HCT116 (cell line): ENCODE measurements at regions not wholly inside any gene's neighbourhood (a gene's known extent, or its start where the extent isn't known, plus 50 kb on each side); places are given as distances from the start of the nearest gene placed in this dataset.

Source experiments
- ATAC-seq: fragments of 200-7000 bp; cut with Tn5 transposase; 2 replicates; pipeline ENCODE4 v1.9.1; 2020; ENCODE audit warnings: mild to moderate bottlenecking, moderate library complexity
- BruUV-seq: library from RNA; stranded (reverse); fragments of 400-500 nt; replicated peaks from 2 replicates; lab custom pipeline; 2021; lab: Mats Ljungman, UMichigan
- CTCF ChIA-PET: fragments of 300-600 bp; sonication (Branson Sonifier 250); formaldehyde crosslinking; loops from one replicate; lab custom pipeline; 2021; ENCODE audit warnings: antibody characterized with exemption; lab: Charles Lee
- POLR2A ChIA-PET: fragments of 300-600, 350-600 bp; sonication (Branson Sonifier 250); formaldehyde crosslinking; loops from one replicate; lab custom pipeline; 2021; ENCODE audit warnings: antibody characterized with exemption; lab: Charles Lee
- RAD21 ChIA-PET, 2 experiments: fragments of 300-600 bp; sonication (Branson Sonifier 250); formaldehyde crosslinking; loops; one replicate each; lab custom pipeline; 2023; ENCODE audit warnings: low total read pairs in 2 of 2; ENCODE audit not compliant: uncharacterized antibody in 2 of 2, unreplicated experiment in 2 of 2, low non-redundant PET in 1 of 2; lab: Charles Lee
- DNase-seq: peaks from one replicate; pipeline ENCODE4 v3.0.0-alpha.2; 2010; ENCODE audit warnings: low read depth, low spot score
- H2AFZ ChIP-seq: fragments of 200-600 bp; shearing (Covaris generic), sonication (generic); 2 replicates; pipeline ENCODE4 v1.6.1; 2017; ENCODE audit warnings: low read depth, mixed run types, mixed read lengths, antibody characterized with exemption, low read length; ENCODE audit not compliant: poor library complexity, severe bottlenecking
- H3K27ac ChIP-seq: 2 replicates; pipeline ENCODE4 v1.5.1; 2012; ENCODE audit warnings: low read depth, low read length
- H3K27me3 ChIP-seq: fragments of 200-600 bp; sonication (generic); 2 replicates; pipeline ENCODE4 v1.6.1; 2016; ENCODE audit warnings: mixed run types, low read length, mixed read lengths; ENCODE audit not compliant: insufficient read depth
- H3K36me3 ChIP-seq, 2 experiments: fragments of 200-500 bp in 1 of 2; fragments of 200-600 bp in 1 of 2; sonication (Bioruptor generic) in 1 of 2; sonication (generic) in 1 of 2; 2 replicates each; pipeline versions ENCODE4 v1.5.1 to v1.6.1; 2014 to 2016; ENCODE audit warnings: low read length in 2 of 2, inconsistent platforms in 1 of 2, mixed read lengths in 1 of 2, mixed run types in 1 of 2; ENCODE audit not compliant: insufficient read depth in 2 of 2, control insufficient read depth in 1 of 2
- H3K4me1 ChIP-seq, 2 experiments: fragments of 200-600 bp in 1 of 2; sonication (generic) in 1 of 2; 2 replicates each; pipeline versions ENCODE4 v1.5.1 to v1.6.1; 2012 to 2017; ENCODE audit warnings: low read length in 2 of 2, inconsistent platforms in 1 of 2, mild to moderate bottlenecking in 1 of 2, mixed read lengths in 1 of 2, mixed run types in 1 of 2, moderate library complexity in 1 of 2; ENCODE audit not compliant: insufficient read depth in 2 of 2, control insufficient read depth in 1 of 2
- H3K4me2 ChIP-seq: fragments of 200-600 bp; sonication (generic); 2 replicates; pipeline ENCODE4 v1.6.1; 2017; ENCODE audit warnings: mixed run types, low read length, mixed read lengths
- H3K4me3 ChIP-seq, 2 experiments: fragments of 200-600 bp in 1 of 2; sonication (generic) in 1 of 2; replicated peaks in 1 of 2; 2 replicates each; pipeline ENCODE4 v1.5.1; 2011 to 2016; ENCODE audit warnings: low read length in 2 of 2, control low read depth in 1 of 2, low read depth in 1 of 2, mild to moderate bottlenecking in 1 of 2, mixed read lengths in 1 of 2, mixed run types in 1 of 2
- H3K79me2 ChIP-seq: fragments of 200-600 bp; sonication (generic); 2 replicates; pipeline ENCODE4 v1.6.1; 2017; ENCODE audit warnings: mild to moderate bottlenecking, mixed run types, low read length, moderate library complexity, mixed read lengths; ENCODE audit not compliant: insufficient read depth
- H3K9ac ChIP-seq: fragments of 200-600 bp; sonication (generic); 2 replicates; pipeline ENCODE4 v1.6.1; 2016; ENCODE audit warnings: low read length, mixed read lengths
- H3K9me2 ChIP-seq: fragments of 200-600 bp; sonication (generic), shearing (Covaris generic); 2 replicates; pipeline ENCODE4 v1.6.1; 2017; ENCODE audit warnings: mixed run types, mild to moderate bottlenecking, moderate library complexity; ENCODE audit not compliant: insufficient read depth
- H3K9me3 ChIP-seq, 2 experiments: fragments of 200-500 bp in 1 of 2; fragments of 200-600 bp in 1 of 2; sonication (Bioruptor generic) in 1 of 2; sonication (generic) in 1 of 2; 2 replicates each; pipeline ENCODE4 v1.6.1; 2014 to 2017; ENCODE audit warnings: low read length in 2 of 2, mixed read lengths in 2 of 2, inconsistent platforms in 1 of 2, low read depth in 1 of 2, mild to moderate bottlenecking in 1 of 2, mixed run types in 1 of 2, moderate library complexity in 1 of 2; ENCODE audit not compliant: control insufficient read depth in 1 of 2, insufficient read depth in 1 of 2
- H4K20me1 ChIP-seq: fragments of 200-600 bp; sonication (generic), shearing (Covaris generic); 2 replicates; pipeline ENCODE4 v1.6.1; 2017; ENCODE audit warnings: mixed run types, mild to moderate bottlenecking, moderate library complexity; ENCODE audit not compliant: insufficient read depth
- CBX3 ChIP-seq: IDR thresholded peaks from 2 replicates; pipeline ENCODE4 v1.6.1; 2012; ENCODE audit warnings: low read depth
- EGR1 ChIP-seq: IDR thresholded peaks from 2 replicates; pipeline ENCODE4 v1.6.1; 2012; ENCODE audit warnings: low read depth
- EZH2phosphoT487 ChIP-seq: fragments of 200-600 bp; IDR thresholded peaks from 2 replicates; pipeline ENCODE4 v1.6.1; 2018; ENCODE audit warnings: antibody characterized with exemption, borderline replicate concordance
- JUND ChIP-seq: IDR thresholded peaks from 2 replicates; pipeline ENCODE4 v1.6.1; 2012
- RAD21 ChIP-seq: IDR thresholded peaks from 2 replicates; pipeline ENCODE4 v1.6.1; 2012; ENCODE audit warnings: low read depth, mild to moderate bottlenecking
- SIN3A ChIP-seq: IDR thresholded peaks from 2 replicates; pipeline ENCODE4 v1.6.1; 2012; ENCODE audit warnings: low read depth
- YY1 ChIP-seq: IDR thresholded peaks from 2 replicates; pipeline ENCODE4 v1.6.1; 2011; ENCODE audit warnings: low read length, low read depth, moderate library complexity, mild to moderate bottlenecking; ENCODE audit not compliant: insufficient replicate concordance; ENCODE audit errors: extremely low read depth
- intact Hi-C: fragments of 100-400 bp; cut with micrococcal nuclease; formaldehyde crosslinking; loops from 2 replicates; pipeline ENCODE4 v1.10.0; 2022
- TF ChIP-seq, protein P1 (sequence below), 3 experiments: fragments of 200-600 bp in 1 of 3; sonication (generic) in 1 of 3; IDR thresholded peaks in 2 of 3; conservative IDR thresholded peaks in 1 of 3; 2 replicates each; pipeline ENCODE4 v1.5.1; 2012 to 2017; ENCODE audit warnings: low read depth in 2 of 3, low read length in 2 of 3, antibody characterized with exemption in 1 of 3, borderline replicate concordance in 1 of 3, control low read depth in 1 of 3, mild to moderate bottlenecking in 1 of 3, mixed read lengths in 1 of 3, mixed run types in 1 of 3, moderate library complexity in 1 of 3; ENCODE audit not compliant: insufficient read depth in 1 of 3
- TF ChIP-seq, protein P2 (sequence below): IDR thresholded peaks from 2 replicates; pipeline ENCODE4 v1.6.1; 2012

DNA sequence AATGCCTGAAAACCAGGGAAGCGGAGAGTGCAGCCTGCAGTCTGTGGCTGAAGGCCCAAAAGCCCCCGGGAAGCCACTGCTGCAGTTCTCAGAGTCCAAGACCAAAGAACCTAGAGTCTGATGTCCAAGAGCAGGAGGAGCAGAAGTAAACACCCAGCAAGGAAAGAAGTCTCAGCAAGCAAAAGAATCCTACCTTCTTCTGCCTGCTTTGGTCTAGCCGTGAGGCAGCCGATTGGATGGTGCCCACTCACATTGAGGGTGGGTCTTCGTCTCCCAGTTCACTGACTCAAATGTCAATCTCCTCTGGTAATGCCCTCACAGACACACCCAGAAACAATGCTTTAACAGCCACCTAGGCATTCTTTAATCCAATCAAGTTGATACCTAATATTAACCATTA lies 217.5 kb downstream of the PLA2G4A start:
- TF ChIP-seq YY1 (no peak), RAD21 (no peak), EGR1 (no peak), JUND (no peak)
- TF ChIP-seq, protein P1, sequence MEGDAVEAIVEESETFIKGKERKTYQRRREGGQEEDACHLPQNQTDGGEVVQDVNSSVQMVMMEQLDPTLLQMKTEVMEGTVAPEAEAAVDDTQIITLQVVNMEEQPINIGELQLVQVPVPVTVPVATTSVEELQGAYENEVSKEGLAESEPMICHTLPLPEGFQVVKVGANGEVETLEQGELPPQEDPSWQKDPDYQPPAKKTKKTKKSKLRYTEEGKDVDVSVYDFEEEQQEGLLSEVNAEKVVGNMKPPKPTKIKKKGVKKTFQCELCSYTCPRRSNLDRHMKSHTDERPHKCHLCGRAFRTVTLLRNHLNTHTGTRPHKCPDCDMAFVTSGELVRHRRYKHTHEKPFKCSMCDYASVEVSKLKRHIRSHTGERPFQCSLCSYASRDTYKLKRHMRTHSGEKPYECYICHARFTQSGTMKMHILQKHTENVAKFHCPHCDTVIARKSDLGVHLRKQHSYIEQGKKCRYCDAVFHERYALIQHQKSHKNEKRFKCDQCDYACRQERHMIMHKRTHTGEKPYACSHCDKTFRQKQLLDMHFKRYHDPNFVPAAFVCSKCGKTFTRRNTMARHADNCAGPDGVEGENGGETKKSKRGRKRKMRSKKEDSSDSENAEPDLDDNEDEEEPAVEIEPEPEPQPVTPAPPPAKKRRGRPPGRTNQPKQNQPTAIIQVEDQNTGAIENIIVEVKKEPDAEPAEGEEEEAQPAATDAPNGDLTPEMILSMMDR (IDR thresholded peaks at IDR 0.05 in 2 of 3, conservative IDR thresholded peaks at IDR 0.05 in 1 of 3; ENCODE audit: borderline replicate concordance in 1 of 3, insufficient read depth in 1 of 3, low read depth in 2 of 3, low read length in 2 of 3): no peak
- Histone ChIP-seq H3K4me1 (no peaks in the 10 kb centered on the region), H3K27me3 (no peaks in the 10 kb centered on the region), H3K9me3 (no peaks in the 10 kb centered on the region), H3K27ac (no peak overlapping the region), H2AFZ (no peak overlapping the region), H3K36me3 (no peaks in the 10 kb centered on the region), H3K4me2 (no peak overlapping the region), H3K79me2 (no peaks in the 10 kb centered on the region), H3K9ac (no peak overlapping the region), H3K4me3 (no peak overlapping the region), H4K20me1 (no peaks in the 10 kb centered on the region), H3K9me2 (no peaks in the 10 kb centered on the region)
- CTCF ChIA-PET: no interaction called here
- intact Hi-C loops: no loop called here
- RAD21 ChIA-PET: no interaction called here
- DNase-seq (no peak), ATAC-seq (no peak)
- no TSS peak for BruUV-seq
- POLR2A ChIA-PET: no interaction called here

DNA sequence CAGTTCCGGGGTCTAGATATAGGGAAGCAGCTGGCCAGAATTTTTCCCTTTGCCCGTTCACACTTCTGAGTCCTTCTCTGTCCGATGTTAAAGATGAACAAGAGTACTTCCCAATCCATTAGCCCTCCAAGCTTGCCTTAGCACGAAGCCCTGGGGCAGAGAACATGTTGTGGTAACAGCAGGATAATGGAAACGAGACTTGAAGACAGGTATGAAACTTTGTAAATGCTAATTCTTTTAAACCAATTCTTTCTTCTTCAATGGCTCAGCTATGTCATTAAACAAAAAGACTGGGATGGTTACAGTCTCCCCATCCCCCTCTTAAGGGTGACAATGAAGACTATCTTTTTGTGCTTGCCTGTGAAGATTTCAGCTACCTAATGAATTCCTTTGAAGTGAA lies 218.5 kb downstream of the PLA2G4A start:
- Histone ChIP-seq H2AFZ (no peak overlapping the region), H3K9me2 (no peaks in the 10 kb centered on the region), H3K27me3 (no peaks in the 10 kb centered on the region), H3K4me3 (no peak overlapping the region), H3K27ac (no peak overlapping the region), H3K9ac (no peak overlapping the region), H3K79me2 (no peaks in the 10 kb centered on the region), H3K36me3 (no peaks in the 10 kb centered on the region), H3K4me1 (no peaks in the 10 kb centered on the region), H3K9me3 (no peaks in the 10 kb centered on the region), H3K4me2 (no peak overlapping the region), H4K20me1 (no peaks in the 10 kb centered on the region)
- RAD21 ChIA-PET: no interaction called here
- intact Hi-C loops: no loop called here
- POLR2A ChIA-PET: no interaction called here
- DNase-seq (no peak), ATAC-seq (no peak)
- CTCF ChIA-PET: no interaction called here
- TF ChIP-seq, protein P2, sequence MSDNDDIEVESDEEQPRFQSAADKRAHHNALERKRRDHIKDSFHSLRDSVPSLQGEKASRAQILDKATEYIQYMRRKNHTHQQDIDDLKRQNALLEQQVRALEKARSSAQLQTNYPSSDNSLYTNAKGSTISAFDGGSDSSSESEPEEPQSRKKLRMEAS: no peak
- TF ChIP-seq YY1: no peak
- TF ChIP-seq SIN3A: no peak
- TF ChIP-seq CBX3: no peak
- no peak for TF ChIP-seq EZH2phosphoT487
- BruUV-seq: no TSS peak
